K562 (cell line): ENCODE measurements at regions not wholly inside any gene's neighbourhood (a gene's known extent, or its start where the extent isn't known, plus 50 kb on each side); places are given as distances from the start of the nearest gene placed in this dataset.

Experiments used
- ATAC-seq: fragments of 200-7000 bp; cut with Tn5 transposase; 3 replicates; pipeline ENCODE4 v1.9.1; 2020; ENCODE audit warnings: moderate library complexity
- BruUV-seq: library from RNA; stranded (reverse); fragments of 400-500 nt; replicated peaks from 2 replicates; lab custom pipeline; 2021; lab: Mats Ljungman, UMichigan
- CTCF ChIA-PET: fragments of 300-600 bp; formaldehyde crosslinking; extraction: SDS; loops from one replicate; lab custom pipeline; 2021; ENCODE audit warnings: low intra/inter-chr PET ratio; lab: Yijun Ruan, JAX
- POLR2A ChIA-PET: fragments of 300-600, 350-650 bp; sonication (Branson Sonifier 250); formaldehyde crosslinking; extraction: SDS; loops from one replicate; lab custom pipeline; 2021; ENCODE audit warnings: antibody characterized with exemption, inconsistent platforms; lab: Yijun Ruan, JAX
- DNase-seq, 4 experiments: peaks; one replicate each; pipeline versions ENCODE4 v3.0.0 to v3.0.0-alpha.2; 2011 to 2018; ENCODE audit warnings: low spot score in 3 of 4, mixed read lengths in 3 of 4; ENCODE audit errors: extremely low read depth in 1 of 4
- FAIRE-seq: peaks from 2 replicates; lab custom pipeline; 2011; peaks lifted over from hg19 to GRCh38; lab: Jason Lieb, UNC
- H2AFZ ChIP-seq: 2 replicates; pipeline ENCODE4 v1.6.0; 2011; ENCODE audit warnings: low read depth, low read length, control low read depth, inconsistent platforms
- H3K27ac ChIP-seq: fragments of 200-600 bp; 3 replicates; pipeline ENCODE4 v1.8.0; 2011; ENCODE audit warnings: low read depth, mild to moderate bottlenecking, control low read depth, inconsistent platforms, low read length, moderate library complexity, mixed read lengths; ENCODE audit errors: extremely low read depth
- H3K27me3 ChIP-seq, 2 experiments: fragments of 300-600 bp in 1 of 2; 2 replicates in 1 of 2; 3 replicates in 1 of 2; pipeline versions ENCODE4 v1.6.0 to v1.8.0; 2011; ENCODE audit warnings: inconsistent platforms in 2 of 2, low read length in 2 of 2, mild to moderate bottlenecking in 1 of 2, mixed read lengths in 1 of 2, moderate library complexity in 1 of 2; ENCODE audit not compliant: control insufficient read depth in 2 of 2, insufficient read depth in 2 of 2
- H3K36me3 ChIP-seq: fragments of 300-600 bp; 3 replicates; pipeline ENCODE4 v1.8.0; 2011; ENCODE audit warnings: mild to moderate bottlenecking, low read length, inconsistent platforms; ENCODE audit not compliant: control insufficient read depth, insufficient read depth
- H3K4me1 ChIP-seq, 2 experiments: fragments of 200-600 bp in 1 of 2; replicated peaks in 1 of 2; 2 replicates in 1 of 2; 3 replicates in 1 of 2; pipeline versions ENCODE4 v1.5.1 to v1.8.0; 2011; ENCODE audit warnings: inconsistent platforms in 2 of 2, low read length in 2 of 2, mild to moderate bottlenecking in 1 of 2, mixed read lengths in 1 of 2, moderate library complexity in 1 of 2; ENCODE audit not compliant: control insufficient read depth in 2 of 2, insufficient read depth in 2 of 2
- H3K4me2 ChIP-seq: 2 replicates; pipeline ENCODE4 v1.6.1; 2011; ENCODE audit warnings: low read length, control low read depth, inconsistent platforms, mixed read lengths; ENCODE audit not compliant: insufficient read depth
- H3K4me3 ChIP-seq: fragments of 200-600 bp; sonication (generic), shearing (Covaris generic); 2 replicates; pipeline ENCODE4 v1.5.1; 2016; ENCODE audit warnings: control low read depth, inconsistent platforms
- H3K79me2 ChIP-seq: fragments of 200-600 bp; 3 replicates; pipeline ENCODE4 v1.8.0; 2011; ENCODE audit warnings: low read length, inconsistent platforms; ENCODE audit not compliant: control insufficient read depth, insufficient read depth
- H3K9ac ChIP-seq, 2 experiments: 2 replicates each; pipeline versions ENCODE4 v1.6.0 to v1.6.1; 2011; ENCODE audit warnings: low read depth in 2 of 2, low read length in 2 of 2, control low read depth in 1 of 2, inconsistent platforms in 1 of 2, mild to moderate bottlenecking in 1 of 2, mixed read lengths in 1 of 2; ENCODE audit not compliant: insufficient read depth in 1 of 2
- H3K9me1 ChIP-seq: one replicate; pipeline ENCODE4 v1.6.0; 2011; ENCODE audit warnings: inconsistent platforms, mild to moderate bottlenecking, low read length, moderate library complexity; ENCODE audit not compliant: control insufficient read depth, insufficient read depth
- H3K9me3 ChIP-seq: replicated peaks from 2 replicates; pipeline ENCODE4 v1.5.1; 2011; ENCODE audit warnings: low read depth, low read length, inconsistent platforms; ENCODE audit not compliant: control insufficient read depth, insufficient read depth
- H4K20me1 ChIP-seq: replicated peaks from 2 replicates; pipeline ENCODE4 v1.6.1; 2011; ENCODE audit warnings: low read length, inconsistent platforms, mixed read lengths; ENCODE audit not compliant: control insufficient read depth, insufficient read depth
- ARID1B ChIP-seq: fragments of 450-650 bp; IDR thresholded peaks from 2 replicates; pipeline ENCODE4 v1.6.1; 2016; ENCODE audit warnings: antibody characterized with exemption, mild to moderate bottlenecking, inconsistent platforms
- CBX5 ChIP-seq: IDR thresholded peaks from 2 replicates; pipeline ENCODE4 v1.6.1; 2014; ENCODE audit warnings: low read depth, borderline replicate concordance
- HMGXB4 ChIP-seq: sonication (generic); formaldehyde crosslinking; IDR thresholded peaks from 2 replicates; pipeline ENCODE4 v1.8.1; 2023; ENCODE audit warnings: mild to moderate bottlenecking, missing genetic modification reagents
- IFI16 ChIP-seq: fragments of 250-450 bp; sonication (Bioruptor Pico); IDR thresholded peaks from 2 replicates; pipeline ENCODE4 v2.1.2; 2022; ENCODE audit warnings: mild to moderate bottlenecking, inconsistent platforms
- NUFIP1 ChIP-seq: fragments of 450-650 bp; IDR thresholded peaks from 2 replicates; pipeline ENCODE4 v1.6.1; 2018; ENCODE audit not compliant: partially characterized antibody
- OTX1 ChIP-seq: fragments of 450-650 bp; formaldehyde crosslinking; IDR thresholded peaks from 2 replicates; pipeline ENCODE4 v1.4.0; 2022; ENCODE audit warnings: mild to moderate bottlenecking
- TAF15 ChIP-seq: fragments of 200-400 bp; formaldehyde crosslinking; IDR thresholded peaks from 2 replicates; pipeline ENCODE4 v1.6.1; 2017; ENCODE audit warnings: mild to moderate bottlenecking, low read depth, low read length, moderate library complexity
- ZBTB11 ChIP-seq, 3 experiments: fragments of 200-800 bp in 1 of 3; fragments of 250-450 bp in 1 of 3; fragments of 450-650 bp in 1 of 3; sonication (Bioruptor Pico) in 1 of 3; sonication (Bioruptor generic) in 1 of 3; formaldehyde crosslinking in 1 of 3; IDR thresholded peaks; 2 replicates each; pipeline versions ENCODE4 v1.6.1 to v1.8.0; 2016 to 2022; ENCODE audit warnings: mild to moderate bottlenecking in 2 of 3, missing genetic modification characterization in 2 of 3, missing compliant biosample characterization in 1 of 3, moderate library complexity in 1 of 3
- ZNF224 ChIP-seq: sonication (generic); formaldehyde crosslinking; IDR thresholded peaks from 2 replicates; pipeline ENCODE4 v1.8.0; 2022; ENCODE audit warnings: mild to moderate bottlenecking, missing genetic modification reagents
- ZNF79 ChIP-seq: fragments of 250-450 bp; sonication (Bioruptor Pico); IDR thresholded peaks from 2 replicates; pipeline ENCODE4 v1.4.0; 2020; ENCODE audit warnings: low read depth, mild to moderate bottlenecking, moderate library complexity
- WGBS: fragments of 100-300 bp; shearing (Covaris generic); methylation state at CpG from one replicate; pipeline ENCODE4 v1.1.6; 2016; ENCODE audit warnings: low coverage, mixed read lengths; ENCODE audit not compliant: insufficient coverage; ENCODE audit errors: missing lambda C conversion rate; 5-methylcytosine and 5-hydroxymethylcytosine counted together
- in situ Hi-C: fragments of 300-500 bp; cut with MboI; formaldehyde crosslinking; loops from 4 replicates; pipeline ENCODE4 v1.15.0; 2018; ENCODE audit warnings: inconsistent platforms, mixed read lengths
- intact Hi-C: fragments of 100-400 bp; cut with micrococcal nuclease; formaldehyde crosslinking; loops from 2 replicates; pipeline ENCODE4 v1.14.2; 2022
- TF ChIP-seq, protein P1 (sequence below), 2 experiments: fragments of 450-650 bp in 1 of 2; sonication (generic) in 1 of 2; formaldehyde crosslinking; conservative IDR thresholded peaks; 2 replicates each; pipeline versions ENCODE4 v1.4.0 to v1.8.1; 2020 to 2022; ENCODE audit warnings: mild to moderate bottlenecking in 1 of 2, missing genetic modification reagents in 1 of 2
- TF ChIP-seq, protein P2 (sequence below): fragments of 450-650 bp; IDR thresholded peaks from 2 replicates; pipeline ENCODE4 v1.6.1; 2016; ENCODE audit warnings: missing biosample characterization, missing genetic modification characterization

DNA sequence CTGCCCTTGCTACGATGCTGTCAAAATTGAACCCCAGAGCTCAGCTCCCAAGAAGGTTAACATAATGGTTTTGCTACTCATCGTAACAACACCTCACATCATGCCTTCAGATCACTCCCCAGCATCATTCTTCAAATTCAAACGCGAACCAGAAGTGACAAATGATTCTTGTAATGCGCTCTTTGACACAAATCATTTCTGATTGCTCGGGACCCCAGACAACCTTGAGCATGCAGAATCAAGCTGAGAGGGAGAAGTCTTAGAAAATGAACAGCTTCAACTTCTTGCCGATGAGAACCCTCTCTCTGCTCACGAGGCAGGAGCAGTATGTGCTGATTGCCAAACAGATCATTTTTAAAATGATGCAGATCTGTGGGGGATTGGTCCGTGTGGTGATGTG, 241.0 kb upstream of the ASIC2 start:
- no peaks in the 10 kb centered on the region for H3K9me1 ChIP-seq
- peaks cover 8 to 14% of the 10 kb centered on the region in 2 experiments; a peak in 3 of 5 replicates for H3K27me3 ChIP-seq
- H3K36me3 ChIP-seq, result no peaks in the 10 kb centered on the region
- H4K20me1 ChIP-seq, result peaks cover 3% of the 10 kb centered on the region; the same call in 1 of the 2 replicates
- H3K9ac ChIP-seq, result no peak overlapping the region
- ATAC-seq, result no peak
- H3K4me2 ChIP-seq, result no peak overlapping the region
- no peaks in the 10 kb centered on the region for H3K4me1 ChIP-seq
- WGBS, result 2% methylated on average over 9 of the region's 9 CpGs
- H3K27ac ChIP-seq, result no peak overlapping the region
- intact Hi-C loops (no loop called here), in situ Hi-C loops (no loop called here)
- H2AFZ ChIP-seq, result no peak overlapping the region
- no peak for DNase-seq
- TF ChIP-seq, protein P1, sequence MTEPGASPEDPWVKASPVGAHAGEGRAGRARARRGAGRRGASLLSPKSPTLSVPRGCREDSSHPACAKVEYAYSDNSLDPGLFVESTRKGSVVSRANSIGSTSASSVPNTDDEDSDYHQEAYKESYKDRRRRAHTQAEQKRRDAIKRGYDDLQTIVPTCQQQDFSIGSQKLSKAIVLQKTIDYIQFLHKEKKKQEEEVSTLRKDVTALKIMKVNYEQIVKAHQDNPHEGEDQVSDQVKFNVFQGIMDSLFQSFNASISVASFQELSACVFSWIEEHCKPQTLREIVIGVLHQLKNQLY (CRISPR knock-in tag; conservative IDR thresholded peaks at IDR 0.05), result no peak
- TF ChIP-seq HMGXB4 (CRISPR knock-in tag) (no peak), TAF15 (no peak), ARID1B (no peak), NUFIP1 (no peak), CBX5 (no peak), IFI16 (CRISPR knock-in tag) (no peak), ZNF79 (CRISPR knock-in tag) (no peak), ZBTB11 (CRISPR knock-in tag; IDR thresholded peaks at IDR 0.05) (no peak), ZNF224 (CRISPR knock-in tag) (no peak), OTX1 (CRISPR knock-in tag) (no peak)
- TF ChIP-seq, protein P2, sequence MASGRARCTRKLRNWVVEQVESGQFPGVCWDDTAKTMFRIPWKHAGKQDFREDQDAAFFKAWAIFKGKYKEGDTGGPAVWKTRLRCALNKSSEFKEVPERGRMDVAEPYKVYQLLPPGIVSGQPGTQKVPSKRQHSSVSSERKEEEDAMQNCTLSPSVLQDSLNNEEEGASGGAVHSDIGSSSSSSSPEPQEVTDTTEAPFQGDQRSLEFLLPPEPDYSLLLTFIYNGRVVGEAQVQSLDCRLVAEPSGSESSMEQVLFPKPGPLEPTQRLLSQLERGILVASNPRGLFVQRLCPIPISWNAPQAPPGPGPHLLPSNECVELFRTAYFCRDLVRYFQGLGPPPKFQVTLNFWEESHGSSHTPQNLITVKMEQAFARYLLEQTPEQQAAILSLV (tag), result no peak
- no TSS peak for BruUV-seq
- CTCF ChIA-PET, result no interaction called here
- POLR2A ChIA-PET, result interaction anchor here (0.5 to 0.7 kb wide), 3 partner anchors 46 to 347 kb away, joined by 3 read pairs; no protein-coding TSS in a partner anchor
- no peaks in the 10 kb centered on the region for H3K9me3 ChIP-seq
- no peaks in the 10 kb centered on the region for H3K79me2 ChIP-seq
- H3K4me3 ChIP-seq, result no peak overlapping the region
- no peak for FAIRE-seq
